ENCODE measurements at regions not wholly inside any gene's neighbourhood (a gene's known extent, or its start where the extent isn't known, plus 50 kb on each side); places are given as distances from the start of the nearest gene placed in this dataset.
A peak's percentile ranks its signal among the peaks of the same experiment; 100 is the strongest.

- DNase-seq (ENCODE audit: low read depth in 2 of 2) = no peak
- no peak overlapping the region for H3K4me3 ChIP-seq (replicated peaks in 1 of 2; ENCODE audit: low read depth in 2 of 2, low read length in 2 of 2)
- TF ChIP-seq, protein P1, sequence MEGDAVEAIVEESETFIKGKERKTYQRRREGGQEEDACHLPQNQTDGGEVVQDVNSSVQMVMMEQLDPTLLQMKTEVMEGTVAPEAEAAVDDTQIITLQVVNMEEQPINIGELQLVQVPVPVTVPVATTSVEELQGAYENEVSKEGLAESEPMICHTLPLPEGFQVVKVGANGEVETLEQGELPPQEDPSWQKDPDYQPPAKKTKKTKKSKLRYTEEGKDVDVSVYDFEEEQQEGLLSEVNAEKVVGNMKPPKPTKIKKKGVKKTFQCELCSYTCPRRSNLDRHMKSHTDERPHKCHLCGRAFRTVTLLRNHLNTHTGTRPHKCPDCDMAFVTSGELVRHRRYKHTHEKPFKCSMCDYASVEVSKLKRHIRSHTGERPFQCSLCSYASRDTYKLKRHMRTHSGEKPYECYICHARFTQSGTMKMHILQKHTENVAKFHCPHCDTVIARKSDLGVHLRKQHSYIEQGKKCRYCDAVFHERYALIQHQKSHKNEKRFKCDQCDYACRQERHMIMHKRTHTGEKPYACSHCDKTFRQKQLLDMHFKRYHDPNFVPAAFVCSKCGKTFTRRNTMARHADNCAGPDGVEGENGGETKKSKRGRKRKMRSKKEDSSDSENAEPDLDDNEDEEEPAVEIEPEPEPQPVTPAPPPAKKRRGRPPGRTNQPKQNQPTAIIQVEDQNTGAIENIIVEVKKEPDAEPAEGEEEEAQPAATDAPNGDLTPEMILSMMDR (IDR thresholded peaks at IDR 0.05; ENCODE audit: low read depth, low read length) = no peak
Measured at GRCh38 chr5:17147170-17147569, 70.3 kb upstream of the BASP1 start.

- DNase-seq (ENCODE audit: low read depth in 2 of 2) = peak in 1 of 2 donors; percentile 86
- TF ChIP-seq, protein P1 (IDR thresholded peaks at IDR 0.05; ENCODE audit: low read depth, low read length) = no peak
- no peak overlapping the region for H3K4me3 ChIP-seq (replicated peaks in 1 of 2; ENCODE audit: low read depth in 2 of 2, low read length in 2 of 2)
Measured at GRCh38 chr5:17147617-17148016, 69.8 kb upstream of the BASP1 start.

DNA sequence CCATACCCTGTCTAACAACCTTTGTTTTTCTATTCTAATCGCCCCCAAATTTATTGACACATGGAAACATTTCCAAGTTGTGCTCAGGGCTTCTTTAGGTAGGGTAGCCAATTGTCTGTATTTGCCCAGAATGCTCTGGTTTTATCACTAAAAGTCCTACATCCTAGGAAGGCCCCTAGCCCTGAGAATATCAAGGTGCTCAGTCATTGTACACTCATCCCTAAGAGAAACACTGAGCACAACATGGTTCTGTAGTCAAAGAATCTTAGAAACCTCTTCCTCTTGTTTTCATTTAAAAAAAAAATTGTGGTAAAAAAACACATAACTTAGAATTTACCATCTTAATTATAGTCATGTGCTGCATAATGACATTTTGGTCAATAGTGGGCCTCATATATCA is 69.0 kb upstream of the BASP1 start:
- TF ChIP-seq, protein P1 (IDR thresholded peaks at IDR 0.05; ENCODE audit: low read depth, low read length) = no peak
- DNase-seq (ENCODE audit: low read depth in 2 of 2) = no peak
- H3K4me3 ChIP-seq (replicated peaks in 1 of 2; ENCODE audit: low read depth in 2 of 2, low read length in 2 of 2) = no peak overlapping the region

DNA sequence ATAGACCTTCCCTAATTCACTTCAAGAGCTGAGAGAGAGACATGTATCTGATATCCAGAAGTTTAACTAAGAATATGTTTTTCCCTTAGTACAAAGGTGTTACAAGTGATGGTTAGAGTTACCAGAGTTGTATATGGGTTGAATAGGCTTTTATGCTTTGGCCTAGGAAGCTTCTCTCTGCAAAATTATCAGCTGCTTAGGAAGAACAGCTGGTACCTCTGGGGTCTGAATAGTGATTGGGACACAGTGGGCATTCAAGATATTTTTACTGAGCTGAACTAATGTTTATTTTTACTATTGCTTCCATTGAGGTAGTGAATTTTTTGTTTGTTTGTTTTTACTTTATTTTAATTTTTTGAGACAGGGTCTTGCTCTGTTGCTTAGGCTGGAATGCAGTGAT is 67.6 kb upstream of the BASP1 start:
- DNase-seq (ENCODE audit: low read depth in 2 of 2) = no peak
- TF ChIP-seq, protein P1 (IDR thresholded peaks at IDR 0.05; ENCODE audit: low read depth, low read length) = no peak

DNA sequence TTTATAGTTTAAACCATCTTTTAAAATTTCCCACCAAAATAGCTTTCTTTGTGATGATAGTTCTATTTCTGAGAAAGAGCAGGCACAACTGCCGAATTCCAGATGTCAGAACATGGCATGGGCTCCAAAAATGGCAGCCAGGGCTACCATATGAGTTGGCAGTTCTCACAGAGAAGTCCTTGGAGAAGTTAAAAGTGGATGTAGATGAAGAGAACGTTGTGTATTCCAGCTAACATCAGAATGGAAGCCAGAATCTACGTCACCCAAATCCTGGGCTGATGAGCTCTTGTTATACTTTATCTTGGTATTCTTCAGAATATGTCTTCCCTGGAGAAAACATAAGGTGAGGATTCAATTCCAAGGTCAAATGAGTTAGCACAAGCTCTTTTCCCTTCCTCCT is 66.9 kb upstream of the BASP1 start:
- no peak overlapping the region for H3K4me3 ChIP-seq (replicated peaks in 1 of 2; ENCODE audit: low read depth in 2 of 2, low read length in 2 of 2)
- TF ChIP-seq, protein P1 (IDR thresholded peaks at IDR 0.05; ENCODE audit: low read depth, low read length) = no peak
- DNase-seq (ENCODE audit: low read depth in 2 of 2) = no peak

More for the DNA sequence above, 67.6 kb upstream of the BASP1 start:
- no peak overlapping the region for H3K4me3 ChIP-seq (replicated peaks in 1 of 2; ENCODE audit: low read depth in 2 of 2, low read length in 2 of 2)

GRCh38 chr5:17151686-17152085 is 65.7 kb upstream of the BASP1 start:
- TF ChIP-seq, protein P1 (IDR thresholded peaks at IDR 0.05; ENCODE audit: low read depth, low read length) = no peak
- DNase-seq (ENCODE audit: low read depth in 2 of 2) = no peak
- no peak overlapping the region for H3K4me3 ChIP-seq (replicated peaks in 1 of 2; ENCODE audit: low read depth in 2 of 2, low read length in 2 of 2)
